GM23338 (cell line): ENCODE measurements at regions not wholly inside any gene's neighbourhood (a gene's known extent, or its start where the extent isn't known, plus 50 kb on each side); places are given as distances from the start of the nearest gene placed in this dataset.

Source experiments
- CREB1 ChIP-seq: fragments of 250-450 bp; sonication (Bioruptor Pico); IDR thresholded peaks from 2 replicates; pipeline ENCODE4 v1.5.0; 2020; ENCODE audit warnings: low read depth, mild to moderate bottlenecking, moderate library complexity
- POLR2AphosphoS5 ChIP-seq: IDR thresholded peaks from 2 replicates; pipeline ENCODE4 v1.6.1; 2016; ENCODE audit warnings: antibody characterized with exemption, low read depth

DNA sequence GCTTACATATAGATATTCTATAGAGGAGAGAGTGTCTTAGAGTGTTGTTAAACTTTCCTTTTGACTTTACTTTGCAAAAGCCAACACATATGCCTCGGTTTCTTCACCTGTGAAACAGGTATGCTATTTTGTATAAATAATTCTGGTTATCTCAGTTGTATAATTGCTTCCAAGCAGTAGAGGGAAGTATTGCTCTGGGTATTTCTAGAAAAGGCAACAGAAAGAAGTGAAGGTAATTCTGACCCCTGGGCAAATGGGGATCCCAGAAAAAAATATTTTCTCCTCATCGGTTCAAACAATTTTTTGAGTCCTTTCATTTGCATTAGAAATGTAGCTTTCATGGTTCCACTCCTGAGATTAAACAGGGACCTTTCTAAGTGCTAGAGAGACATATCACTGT lies 216.5 kb upstream of the SEMA6D start:
- TF ChIP-seq CREB1 (no peak), POLR2AphosphoS5 (no peak)
